T-cell (primary cell): ENCODE measurements at regions not wholly inside any gene's neighbourhood (a gene's known extent, or its start where the extent isn't known, plus 50 kb on each side); places are given as distances from the start of the nearest gene placed in this dataset.
A peak's percentile ranks its signal among the peaks of the same experiment; 100 is the strongest.

Experiments used
- ATAC-seq, 4 experiments: fragments of 200-7000 bp in 3 of 4; fragments of 150-1000 bp in 1 of 4; cut with Tn5 transposase; replicated peaks in 1 of 4; 1 replicate in 3 of 4; 2 replicates in 1 of 4; pipeline ENCODE4 v1.10.0; 2021; ENCODE audit warnings: moderate library complexity in 3 of 4, mild to moderate bottlenecking in 2 of 4, moderate number of reproducible peaks in 1 of 4
- CTCF ChIA-PET, 2 donors: fragments of 300-600 bp; sonication (Branson Sonifier 250); formaldehyde crosslinking; loops; one replicate each; lab custom pipeline; 2022; ENCODE audit warnings: antibody characterized with exemption in 2 of 2; lab: Charles Lee
- POLR2A ChIA-PET, 2 donors: fragments of 300-600 bp; sonication (Branson Sonifier 250); formaldehyde crosslinking; loops; one replicate each; lab custom pipeline; 2022; ENCODE audit warnings: antibody characterized with exemption in 2 of 2; lab: Charles Lee
- DNase-seq, 35 experiments: peaks; one replicate each; pipeline versions ENCODE4 v3.0.0 to v3.0.0-alpha.2; 2013 to 2023
- H3K27ac ChIP-seq: one replicate; pipeline ENCODE4 v1.5.1; 2013; ENCODE audit warnings: low read length
- H3K27me3 ChIP-seq, 2 experiments: replicated peaks in 1 of 2; 1 replicate in 1 of 2; 2 replicates in 1 of 2; pipeline versions ENCODE4 v1.6.1 to v1.7.0; 2013; ENCODE audit warnings: low read length in 1 of 2, mixed read lengths in 1 of 2; ENCODE audit not compliant: control insufficient read depth in 2 of 2, insufficient read depth in 2 of 2; ENCODE audit errors: extremely low read depth in 1 of 2
- H3K36me3 ChIP-seq, 2 donors: 1 replicate in 1 of 2; 2 replicates in 1 of 2; pipeline versions ENCODE4 v1.6.1 to v1.7.0; 2013; ENCODE audit warnings: low read length in 1 of 2; ENCODE audit not compliant: control insufficient read depth in 2 of 2, insufficient read depth in 1 of 2; ENCODE audit errors: extremely low read depth in 1 of 2
- H3K4me1 ChIP-seq, 2 experiments: 1 replicate in 1 of 2; 2 replicates in 1 of 2; pipeline versions ENCODE4 v1.6.1 to v1.7.0; 2013; ENCODE audit warnings: low read length in 2 of 2, mixed read lengths in 1 of 2; ENCODE audit not compliant: insufficient read depth in 2 of 2, control insufficient read depth in 1 of 2; ENCODE audit errors: extremely low read depth in 1 of 2
- H3K4me3 ChIP-seq, 2 donors: 1 replicate in 1 of 2; 2 replicates in 1 of 2; pipeline versions ENCODE4 v1.5.1 to v1.7.0; 2013; ENCODE audit warnings: mild to moderate bottlenecking in 2 of 2, low read length in 1 of 2, moderate library complexity in 1 of 2; ENCODE audit not compliant: control insufficient read depth in 1 of 2; ENCODE audit errors: extremely low read depth in 1 of 2
- H3K9me3 ChIP-seq: 2 replicates; pipeline ENCODE4 v1.7.0; 2013
- H3K27ac Mint-ChIP-seq, 2 donors: one replicate each; pipeline ENCODE4 v1.8.0; 2020 to 2021; ENCODE audit warnings: mild to moderate bottlenecking in 2 of 2, mixed read lengths in 2 of 2
- H3K27me3 Mint-ChIP-seq, 2 donors: one replicate each; pipeline ENCODE4 v1.8.0; 2021 to 2022; ENCODE audit warnings: mixed read lengths in 2 of 2
- H3K36me3 Mint-ChIP-seq: one replicate; pipeline ENCODE4 v1.8.0; 2021; ENCODE audit warnings: mixed read lengths
- H3K4me1 Mint-ChIP-seq, 3 donors: one replicate each; pipeline ENCODE4 v1.8.0; 2020 to 2022; ENCODE audit warnings: mixed read lengths in 3 of 3, mild to moderate bottlenecking in 1 of 3
- H3K4me3 Mint-ChIP-seq, 3 donors: one replicate each; pipeline ENCODE4 v1.8.0; 2020 to 2022; ENCODE audit warnings: mild to moderate bottlenecking in 3 of 3, mixed read lengths in 3 of 3, moderate library complexity in 3 of 3
- H3K9me3 Mint-ChIP-seq, 3 donors: one replicate each; pipeline ENCODE4 v1.8.0; 2020 to 2022; ENCODE audit warnings: mixed read lengths in 3 of 3
- WGBS: methylation state at CpG from one replicate; pipeline ENCODE4 v1.1.5; 2013; ENCODE audit warnings: missing lambda C conversion rate; ENCODE audit not compliant: insufficient coverage; 5-methylcytosine and 5-hydroxymethylcytosine counted together

GRCh38 chr3:18771931-18772330 is 346.8 kb upstream of the SATB1 start:
- H3K4me3 ChIP-seq: no peak overlapping the region
- Mint-ChIP-seq H3K9me3 (no peaks in the 10 kb centered on the region), H3K27me3 (peaks cover 3 to 4% of the 10 kb centered on the region in 2 donors), H3K4me1 (peaks cover 8 to 66% (median 25%) of the 10 kb centered on the region in 3 donors), H3K4me3 (no peak overlapping the region), H3K27ac (no peak overlapping the region), H3K36me3 (no peaks in the 10 kb centered on the region)
- H3K4me1 ChIP-seq: peaks cover 0 to 30% of the 10 kb centered on the region in 2 experiments
- DNase-seq (no peak), ATAC-seq (no peak)
- no peaks in the 10 kb centered on the region for H3K27me3 ChIP-seq
- CTCF ChIA-PET: no interaction called here
- H3K9me3 ChIP-seq: no peaks in the 10 kb centered on the region
- no peaks in the 10 kb centered on the region for H3K36me3 ChIP-seq
- WGBS: no CpG with 5 or more reads among the region's 1 CpG
- no peak overlapping the region for H3K27ac ChIP-seq
- POLR2A ChIA-PET: no interaction called here

- CTCF ChIA-PET: no interaction called here
- Mint-ChIP-seq H3K27me3 (peaks cover 3 to 4% of the 10 kb centered on the region in 2 donors), H3K9me3 (no peaks in the 10 kb centered on the region), H3K4me1 (peaks cover 10 to 67% (median 28%) of the 10 kb centered on the region in 3 donors), H3K27ac (no peak overlapping the region), H3K36me3 (no peaks in the 10 kb centered on the region), H3K4me3 (no peak overlapping the region)
- H3K27ac ChIP-seq: no peak overlapping the region
- ATAC-seq: no peak
- no peaks in the 10 kb centered on the region for H3K9me3 ChIP-seq
- POLR2A ChIA-PET: no interaction called here
- no peaks in the 10 kb centered on the region for H3K36me3 ChIP-seq
- H3K4me3 ChIP-seq: no peak overlapping the region
- no peak for DNase-seq
- WGBS: 100% methylated on average over 1 of the region's 2 CpGs
- no peaks in the 10 kb centered on the region for H3K27me3 ChIP-seq
- H3K4me1 ChIP-seq: peaks cover 0 to 30% of the 10 kb centered on the region in 2 experiments
Observed at GRCh38 chr3:18770800-18771199, 345.7 kb upstream of the SATB1 start.

- H3K36me3 ChIP-seq: no peaks in the 10 kb centered on the region
- H3K4me3 ChIP-seq: no peak overlapping the region
- H3K27me3 ChIP-seq: no peaks in the 10 kb centered on the region
- DNase-seq: no peak
- Mint-ChIP-seq H3K27me3 (peaks cover 3 to 4% of the 10 kb centered on the region in 2 donors), H3K4me1 (peaks cover 6 to 45% (median 15%) of the 10 kb centered on the region in 3 donors), H3K36me3 (no peaks in the 10 kb centered on the region), H3K27ac (no peak overlapping the region), H3K4me3 (no peak overlapping the region), H3K9me3 (no peaks in the 10 kb centered on the region)
- H3K4me1 ChIP-seq: peaks cover 0 to 12% of the 10 kb centered on the region in 2 experiments
- WGBS: no CpG with 5 or more reads among the region's 6 CpGs
- POLR2A ChIA-PET: interaction anchor here in 1 of 2 donors (0.6 kb wide), 1 partner anchor 13 kb away, joined by 8 read pairs; no protein-coding TSS in a partner anchor
- no peaks in the 10 kb centered on the region for H3K9me3 ChIP-seq
- ATAC-seq: no peak
- H3K27ac ChIP-seq: no peak overlapping the region
- CTCF ChIA-PET: no interaction called here
Observed at GRCh38 chr3:18767756-18768303, 342.7 kb upstream of the SATB1 start.

GRCh38 chr3:18766974-18767373 is 341.8 kb upstream of the SATB1 start:
- H3K4me1 Mint-ChIP-seq: peaks cover 6 to 36% (median 14%) of the 10 kb centered on the region in 3 donors
- H3K9me3 ChIP-seq: no peaks in the 10 kb centered on the region
- peaks cover 3 to 4% of the 10 kb centered on the region in 2 donors for H3K27me3 Mint-ChIP-seq
- CTCF ChIA-PET: interaction anchor here in 1 of 2 donors (1.1 kb wide), 1 partner anchor 9 kb away, joined by 3 read pairs; no protein-coding TSS in a partner anchor
- no peak overlapping the region for H3K4me3 ChIP-seq
- DNase-seq (no peak), ATAC-seq (no peak)
- H3K36me3 ChIP-seq: no peaks in the 10 kb centered on the region
- no peak overlapping the region for H3K27ac Mint-ChIP-seq
- 49% methylated on average over 2 of the region's 2 CpGs for WGBS
- peak overlapping the region in 1 of 3 donors; percentile 45 for H3K4me3 Mint-ChIP-seq
- no peaks in the 10 kb centered on the region for H3K36me3 Mint-ChIP-seq
- peaks cover 0 to 7% of the 10 kb centered on the region in 2 experiments for H3K4me1 ChIP-seq
- no peaks in the 10 kb centered on the region for H3K9me3 Mint-ChIP-seq
- no peak overlapping the region for H3K27ac ChIP-seq
- POLR2A ChIA-PET: no interaction called here
- no peaks in the 10 kb centered on the region for H3K27me3 ChIP-seq

- ATAC-seq (no peak), DNase-seq (no peak)
- peak overlapping the region in 1 of 3 donors; percentile 8 for H3K4me3 Mint-ChIP-seq
- Histone ChIP-seq H3K36me3 (no peaks in the 10 kb centered on the region), H3K4me1 (no peaks in the 10 kb centered on the region), H3K9me3 (no peaks in the 10 kb centered on the region), H3K27me3 (no peaks in the 10 kb centered on the region), H3K4me3 (no peak overlapping the region), H3K27ac (no peak overlapping the region)
- H3K27ac Mint-ChIP-seq: no peak overlapping the region
- H3K9me3 Mint-ChIP-seq: no peaks in the 10 kb centered on the region
- ChIA-PET POLR2A (no interaction called here), CTCF (no interaction called here)
- WGBS: no CpG with 5 or more reads among the region's 1 CpG
- peaks cover 3 to 4% of the 10 kb centered on the region in 2 donors for H3K27me3 Mint-ChIP-seq
- peaks cover 3 to 23% (median 5%) of the 10 kb centered on the region in 3 donors for H3K4me1 Mint-ChIP-seq
- H3K36me3 Mint-ChIP-seq: no peaks in the 10 kb centered on the region
Observed at GRCh38 chr3:18765662-18766061, 340.5 kb upstream of the SATB1 start.

- CTCF ChIA-PET: no interaction called here
- WGBS: 83% methylated on average over 1 of the region's 5 CpGs
- DNase-seq: no peak
Observed at GRCh38 chr3:18765161-18765560, 340.0 kb upstream of the SATB1 start.

More at GRCh38 chr3:18765161-18765560, 340.0 kb upstream of the SATB1 start:
- Mint-ChIP-seq H3K4me3 (no peak overlapping the region), H3K9me3 (no peaks in the 10 kb centered on the region), H3K27ac (no peak overlapping the region), H3K4me1 (peaks cover 2 to 20% (median 3%) of the 10 kb centered on the region in 3 donors), H3K36me3 (no peaks in the 10 kb centered on the region), H3K27me3 (peaks cover 3 to 4% of the 10 kb centered on the region in 2 donors)
- Histone ChIP-seq H3K9me3 (no peaks in the 10 kb centered on the region), H3K36me3 (no peaks in the 10 kb centered on the region), H3K4me1 (no peaks in the 10 kb centered on the region), H3K27me3 (no peaks in the 10 kb centered on the region), H3K27ac (no peak overlapping the region), H3K4me3 (no peak overlapping the region)
- POLR2A ChIA-PET: no interaction called here
- ATAC-seq: no peak
